AG04449 (cell line): ENCODE measurements at regions not wholly inside any gene's neighbourhood (a gene's known extent, or its start where the extent isn't known, plus 50 kb on each side); places are given as distances from the start of the nearest gene placed in this dataset.

ENCODE experiments used
- CTCF ChIA-PET: fragments of 350-600 bp; formaldehyde crosslinking; extraction: SDS; loops from one replicate; lab custom pipeline; 2021; ENCODE audit warnings: antibody characterized with exemption; lab: Yijun Ruan, JAX
- POLR2A ChIA-PET: fragments of 400-600, 350-600 bp; formaldehyde crosslinking; extraction: SDS; loops from one replicate; lab custom pipeline; 2020; ENCODE audit warnings: antibody characterized with exemption, inconsistent platforms; lab: Yijun Ruan, JAX
- DNase-seq: peaks from one replicate; pipeline ENCODE4 v3.0.0-alpha.2; 2010; ENCODE audit warnings: low read depth, low spot score
- H3K4me3 ChIP-seq: 2 replicates; pipeline ENCODE4 v1.5.1; 2011; ENCODE audit warnings: low read depth, mild to moderate bottlenecking, control low read depth, low read length
- CTCF ChIP-seq: IDR thresholded peaks from one replicate; pipeline ENCODE4 v1.5.1; 2011; ENCODE audit warnings: mild to moderate bottlenecking, moderate library complexity, low read length, control low read depth, inconsistent platforms; ENCODE audit not compliant: insufficient read depth; ENCODE audit errors: missing control alignments

GRCh38 chr12:90407841-90408240 is 547.1 kb downstream of the CCER1 start:
- no peak for DNase-seq
- ChIA-PET CTCF (interaction anchor here (1.1 to 1.3 kb wide), 2 partner anchors 306 to 447 kb away, joined by 3 read pairs; no protein-coding TSS in a partner anchor), POLR2A (interaction anchor here (0.6 kb wide), 1 partner anchor 112 kb away, joined by 3 read pairs; no protein-coding TSS in a partner anchor)
- TF ChIP-seq CTCF, result no peak
- no peak overlapping the region for H3K4me3 ChIP-seq

GRCh38 chr12:90404071-90404470 is 550.9 kb downstream of the CCER1 start:
- CTCF ChIA-PET, result no interaction called here
- no peak for TF ChIP-seq CTCF

GRCh38 chr12:90401185-90401584 is 553.8 kb downstream of the CCER1 start:
- TF ChIP-seq CTCF, result no peak
- DNase-seq, result no peak
- no peak overlapping the region for H3K4me3 ChIP-seq
- POLR2A ChIA-PET, result no interaction called here
- CTCF ChIA-PET, result no interaction called here

More at GRCh38 chr12:90404071-90404470, 550.9 kb downstream of the CCER1 start:
- no peak overlapping the region for H3K4me3 ChIP-seq
- no peak for DNase-seq
- POLR2A ChIA-PET, result no interaction called here

- no peak overlapping the region for H3K4me3 ChIP-seq
- DNase-seq, result no peak
- CTCF ChIA-PET, result no interaction called here
- POLR2A ChIA-PET, result no interaction called here
- TF ChIP-seq CTCF, result no peak
These were observed 555.6 kb downstream of the CCER1 start for GRCh38 chr12:90399357-90399756.

GRCh38 chr12:90398285-90398836 is 556.6 kb downstream of the CCER1 start:
- no peak for DNase-seq
- no peak for TF ChIP-seq CTCF
- H3K4me3 ChIP-seq, result no peak overlapping the region
- CTCF ChIA-PET, result no interaction called here
- POLR2A ChIA-PET, result no interaction called here

- no peak for TF ChIP-seq CTCF
- DNase-seq, result no peak
- ChIA-PET POLR2A (no interaction called here), CTCF (no interaction called here)
- no peak overlapping the region for H3K4me3 ChIP-seq
These were observed 558.4 kb downstream of the CCER1 start for GRCh38 chr12:90396556-90396955.
